PC-9 (cell line): ENCODE measurements at regions not wholly inside any gene's neighbourhood (a gene's known extent, or its start where the extent isn't known, plus 50 kb on each side); places are given as distances from the start of the nearest gene placed in this dataset.

Experiments used
- BruUV-seq: library from RNA; stranded (reverse); fragments of 400-500 nt; replicated peaks from 2 replicates; lab custom pipeline; 2021; lab: Mats Ljungman, UMichigan
- CTCF ChIA-PET: fragments of 300-600 bp; sonication (Branson Sonifier 250); formaldehyde crosslinking; loops from one replicate; lab custom pipeline; 2022; ENCODE audit warnings: antibody characterized with exemption; lab: Charles Lee
- POLR2A ChIA-PET: fragments of 300-600 bp; sonication (Branson Sonifier 250); formaldehyde crosslinking; loops from one replicate; lab custom pipeline; 2022; ENCODE audit warnings: antibody characterized with exemption; ENCODE audit not compliant: unreplicated experiment; lab: Charles Lee
- DNase-seq, 2 experiments: peaks; one replicate each; pipeline versions ENCODE4 v3.0.0 to v3.0.0-alpha.2; 2015 to 2022; ENCODE audit warnings: mixed read lengths in 1 of 2
- H2AFZ ChIP-seq: fragments of 200-600 bp; sonication (generic); 2 replicates; pipeline ENCODE4 v1.8.1; 2017; ENCODE audit warnings: antibody characterized with exemption
- H3F3A ChIP-seq: fragments of 200-600 bp; sonication (generic); 2 replicates; pipeline ENCODE4 v1.8.1; 2017; ENCODE audit warnings: antibody characterized with exemption, mild to moderate bottlenecking, low read depth; ENCODE audit not compliant: insufficient read depth
- H3K27ac ChIP-seq: fragments of 200-600 bp; sonication (generic); 2 replicates; pipeline ENCODE4 v1.6.1; 2016; ENCODE audit warnings: mixed run types
- H3K27me3 ChIP-seq: fragments of 200-600 bp; sonication (generic); 2 replicates; pipeline ENCODE4 v1.6.1; 2016; ENCODE audit warnings: low read depth, mixed run types; ENCODE audit not compliant: insufficient read depth
- H3K36me3 ChIP-seq: fragments of 200-600 bp; sonication (generic); 2 replicates; pipeline ENCODE4 v1.6.1; 2016; ENCODE audit warnings: low read depth, mixed run types
- H3K4me1 ChIP-seq: fragments of 200-600 bp; sonication (generic); replicated peaks from 2 replicates; pipeline ENCODE4 v1.6.1; 2016; ENCODE audit warnings: mixed run types; ENCODE audit not compliant: insufficient read depth
- H3K4me2 ChIP-seq: fragments of 200-600 bp; sonication (generic); 2 replicates; pipeline ENCODE4 v1.6.1; 2017; ENCODE audit warnings: mixed run types
- H3K4me3 ChIP-seq: fragments of 200-600 bp; sonication (generic); 2 replicates; pipeline ENCODE4 v1.6.1; 2016; ENCODE audit warnings: mixed run types
- H3K79me2 ChIP-seq: fragments of 200-600 bp; sonication (generic); 2 replicates; pipeline ENCODE4 v1.6.1; 2017; ENCODE audit warnings: low read depth, mixed run types
- H3K9me2 ChIP-seq: fragments of 200-600 bp; sonication (generic); 2 replicates; pipeline ENCODE4 v1.8.1; 2017; ENCODE audit warnings: mild to moderate bottlenecking; ENCODE audit not compliant: insufficient read depth
- H3K9me3 ChIP-seq: fragments of 200-600 bp; sonication (generic); 2 replicates; pipeline ENCODE4 v1.8.1; 2016; ENCODE audit warnings: low read depth; ENCODE audit not compliant: insufficient read depth
- H4K20me1 ChIP-seq: fragments of 200-600 bp; sonication (generic); 2 replicates; pipeline ENCODE4 v1.8.1; 2017; ENCODE audit not compliant: insufficient read depth
- CTCF ChIP-seq: fragments of 200-600 bp; sonication (generic); conservative IDR thresholded peaks from 2 replicates; pipeline ENCODE4 v1.6.1; 2017; ENCODE audit warnings: mixed run types, antibody characterized with exemption, mild to moderate bottlenecking, moderate library complexity
- EZH2 ChIP-seq: fragments of 200-600 bp; sonication (generic); IDR thresholded peaks from 2 replicates; pipeline ENCODE4 v1.8.0; 2017; ENCODE audit warnings: antibody characterized with exemption, low read depth
- intact Hi-C: fragments of 100-400 bp; cut with micrococcal nuclease; formaldehyde crosslinking; loops from one replicate; pipeline ENCODE4 v1.10.0; 2022; ENCODE audit not compliant: unreplicated experiment

DNA sequence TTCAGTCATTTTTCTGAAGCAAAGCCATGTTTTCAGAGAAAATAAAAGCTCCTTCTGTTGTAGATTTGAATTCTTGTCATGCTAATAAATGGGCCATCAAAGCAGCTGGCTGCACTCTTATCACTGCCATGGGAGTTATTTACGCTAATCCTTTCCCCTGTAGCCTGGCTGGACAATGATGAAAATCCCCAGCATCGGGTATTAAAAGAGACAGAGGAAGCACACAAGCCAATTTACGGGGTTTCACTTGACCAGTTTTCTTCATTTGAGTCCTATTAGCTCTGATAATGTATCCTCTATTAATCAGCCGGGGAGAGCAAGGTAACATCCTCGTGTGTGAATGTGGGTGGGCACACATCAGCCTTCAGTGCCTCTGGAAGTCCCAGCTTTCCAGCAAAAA, 470.2 kb upstream of the API5 start:
- POLR2A ChIA-PET, result no interaction called here

GRCh38 chr11:42849362-42849761, 462.4 kb upstream of the API5 start:
- peaks cover 11% of the 10 kb centered on the region; the same call in 1 of the 2 replicates for H3K27me3 ChIP-seq
- DNase-seq, result no peak
- no peaks in the 10 kb centered on the region for H3K36me3 ChIP-seq
- H3K9me3 ChIP-seq, result no peaks in the 10 kb centered on the region
- intact Hi-C loops, result no loop called here
- H4K20me1 ChIP-seq, result no peaks in the 10 kb centered on the region
- TF ChIP-seq CTCF (no peak), EZH2 (no peak)
- no peaks in the 10 kb centered on the region for H3K79me2 ChIP-seq
- ChIA-PET POLR2A (no interaction called here), CTCF (no interaction called here)
- no peaks in the 10 kb centered on the region for H3K9me2 ChIP-seq
- H3F3A ChIP-seq, result no peaks in the 10 kb centered on the region
- H3K4me1 ChIP-seq, result no peaks in the 10 kb centered on the region
- BruUV-seq, result no TSS peak
- no peak overlapping the region for H3K27ac ChIP-seq
- H3K4me3 ChIP-seq, result no peak overlapping the region
- no peak overlapping the region for H2AFZ ChIP-seq
- H3K4me2 ChIP-seq, result no peak overlapping the region

More for the DNA sequence above, 470.2 kb upstream of the API5 start:
- H3K27ac ChIP-seq, result no peak overlapping the region
- no peaks in the 10 kb centered on the region for H3F3A ChIP-seq
- H3K9me2 ChIP-seq, result no peaks in the 10 kb centered on the region
- peaks cover 6% of the 10 kb centered on the region; the same call in 1 of the 2 replicates for H3K27me3 ChIP-seq
- no peaks in the 10 kb centered on the region for H3K36me3 ChIP-seq
- DNase-seq, result no peak
- H3K4me1 ChIP-seq, result no peaks in the 10 kb centered on the region
- BruUV-seq, result no TSS peak
- intact Hi-C loops, result no loop called here
- no peak overlapping the region for H3K4me3 ChIP-seq
- TF ChIP-seq EZH2 (no peak), CTCF (no peak)
- H3K4me2 ChIP-seq, result no peak overlapping the region
- no peaks in the 10 kb centered on the region for H3K79me2 ChIP-seq
- H3K9me3 ChIP-seq, result no peaks in the 10 kb centered on the region
- no peak overlapping the region for H2AFZ ChIP-seq
- H4K20me1 ChIP-seq, result no peaks in the 10 kb centered on the region
- CTCF ChIA-PET, result no interaction called here

- no TSS peak for BruUV-seq
- ChIA-PET CTCF (no interaction called here), POLR2A (no interaction called here)
Observed at GRCh38 chr11:42857344-42857743, 454.5 kb upstream of the API5 start.

More at GRCh38 chr11:42857344-42857743, 454.5 kb upstream of the API5 start:
- intact Hi-C loops, result no loop called here
- Histone ChIP-seq H3F3A (no peaks in the 10 kb centered on the region), H3K4me1 (no peaks in the 10 kb centered on the region), H3K79me2 (no peaks in the 10 kb centered on the region), H4K20me1 (no peaks in the 10 kb centered on the region), H3K4me3 (no peak overlapping the region), H3K27ac (no peak overlapping the region), H3K36me3 (no peaks in the 10 kb centered on the region), H3K9me3 (no peaks in the 10 kb centered on the region), H3K27me3 (peaks cover 11% of the 10 kb centered on the region; the same call in 1 of the 2 replicates), H2AFZ (no peak overlapping the region), H3K4me2 (no peak overlapping the region), H3K9me2 (no peaks in the 10 kb centered on the region)
- no peak for DNase-seq
- TF ChIP-seq EZH2 (no peak), CTCF (no peak)
